BLaER1 treated with 17β-estradiol and CSF1 and Interleukin-3, amounts not matched to agents 10 nM and 100 nM (cell line): ENCODE measurements at regions not wholly inside any gene's neighbourhood (a gene's known extent, or its start where the extent isn't known, plus 50 kb on each side); places are given as distances from the start of the nearest gene placed in this dataset.
A peak's percentile ranks its signal among the peaks of the same experiment; 100 is the strongest.

Source experiments
- H3K27ac ChIP-seq, 11 experiments: shearing (Covaris generic); formaldehyde crosslinking; 2 replicates each; pipeline ENCODE4 v1.8.1; 2022
- H3K27me3 ChIP-seq, 11 experiments: shearing (Covaris generic); formaldehyde crosslinking; 2 replicates each; pipeline ENCODE4 v1.8.1; 2022
- H3K36me3 ChIP-seq, 11 experiments: shearing (Covaris generic); formaldehyde crosslinking; 2 replicates each; pipeline ENCODE4 v1.8.1; 2022
- H3K4me1 ChIP-seq, 10 experiments: shearing (Covaris generic); formaldehyde crosslinking; 2 replicates each; pipeline ENCODE4 v1.8.1; 2022
- H3K4me2 ChIP-seq, 11 experiments: shearing (Covaris generic); formaldehyde crosslinking; 2 replicates each; pipeline ENCODE4 v1.8.1; 2022
- H3K4me3 ChIP-seq, 10 experiments: shearing (Covaris generic); formaldehyde crosslinking; 2 replicates each; pipeline ENCODE4 v1.8.1; 2022
- H3K9ac ChIP-seq, 11 experiments: shearing (Covaris generic); formaldehyde crosslinking; 2 replicates each; pipeline ENCODE4 v1.8.1; 2022
- H3K9me3 ChIP-seq, 11 experiments: shearing (Covaris generic); formaldehyde crosslinking; replicated peaks in 1 of 11; 2 replicates each; pipeline ENCODE4 v1.8.1; 2022
- H4K20me1 ChIP-seq, 11 experiments: shearing (Covaris generic); formaldehyde crosslinking; 2 replicates each; pipeline ENCODE4 v1.8.1; 2022
- Cebpa-rat ChIP-seq, 11 experiments: shearing (Covaris generic); IDR thresholded peaks; 2 replicates each; pipeline ENCODE4 v1.8.1; 2022

DNA sequence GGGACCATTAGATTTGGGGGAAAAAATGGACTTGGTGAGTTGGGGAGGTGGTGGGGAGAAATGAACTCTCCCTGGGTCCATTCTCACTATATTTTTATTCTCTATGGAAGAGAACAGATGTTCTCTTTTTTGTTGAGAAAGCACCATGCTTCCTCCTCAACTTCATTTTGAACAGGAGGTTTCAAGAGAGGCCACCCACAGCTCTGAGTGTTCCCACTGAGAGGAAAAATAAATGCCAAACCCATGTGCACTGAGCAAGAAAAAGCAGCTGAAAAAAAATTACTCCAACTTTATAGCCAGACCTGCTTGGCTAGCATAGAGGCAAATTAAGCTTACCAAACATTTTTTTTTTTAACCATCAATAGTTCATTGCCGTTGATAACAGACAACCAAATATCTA lies 883.6 kb downstream of the KCNJ2 start:
- no peaks in the 10 kb centered on the region for H3K36me3 ChIP-seq
- H3K9ac ChIP-seq, result no peak overlapping the region
- H3K27ac ChIP-seq, result no peak overlapping the region
- H4K20me1 ChIP-seq, result no peaks in the 10 kb centered on the region
- H3K4me2 ChIP-seq, result no peak overlapping the region
- H3K4me1 ChIP-seq, result peaks cover 0 to 9% (median 0%) of the 10 kb centered on the region in 10 experiments; a peak in 5 of 20 replicates
- H3K9me3 ChIP-seq, result peaks cover 0 to 12% (median 5%) of the 10 kb centered on the region in 11 experiments; a peak in 3 of 22 replicates
- no peak overlapping the region for H3K4me3 ChIP-seq
- H3K27me3 ChIP-seq, result no peaks in the 10 kb centered on the region
- no peak for TF ChIP-seq Cebpa-rat (IDR thresholded peaks at IDR 0.05)

DNA sequence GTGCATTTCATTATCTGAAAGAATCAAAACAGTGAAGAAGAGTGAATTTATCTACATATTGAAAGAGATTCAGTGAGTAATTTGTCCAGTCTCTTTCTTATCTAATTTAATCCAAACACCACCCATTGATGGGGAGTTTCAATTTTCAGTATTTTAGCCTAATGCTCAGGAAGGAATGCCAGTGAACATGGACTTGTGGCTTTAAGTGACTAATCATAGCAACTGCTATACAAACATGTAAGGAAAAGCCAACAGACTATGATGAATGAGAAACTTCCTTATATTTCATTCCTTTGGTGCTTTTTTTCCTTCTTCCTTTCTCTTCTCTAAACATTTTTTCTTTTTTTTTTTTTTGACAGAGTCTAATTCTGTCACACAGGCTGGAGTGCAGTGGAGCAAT lies 885.8 kb downstream of the KCNJ2 start:
- no peaks in the 10 kb centered on the region for H3K36me3 ChIP-seq
- no peak overlapping the region for H3K4me3 ChIP-seq
- H3K9me3 ChIP-seq, result peaks cover 0 to 13% (median 6%) of the 10 kb centered on the region in 11 experiments; a peak in 8 of 22 replicates
- H3K27me3 ChIP-seq, result no peaks in the 10 kb centered on the region
- TF ChIP-seq Cebpa-rat (IDR thresholded peaks at IDR 0.05), result no peak
- no peak overlapping the region for H3K27ac ChIP-seq
- H4K20me1 ChIP-seq, result no peaks in the 10 kb centered on the region
- peaks cover 0 to 22% (median 0%) of the 10 kb centered on the region in 10 experiments; a peak in 6 of 20 replicates for H3K4me1 ChIP-seq
- H3K9ac ChIP-seq, result no peak overlapping the region
- no peak overlapping the region for H3K4me2 ChIP-seq

DNA sequence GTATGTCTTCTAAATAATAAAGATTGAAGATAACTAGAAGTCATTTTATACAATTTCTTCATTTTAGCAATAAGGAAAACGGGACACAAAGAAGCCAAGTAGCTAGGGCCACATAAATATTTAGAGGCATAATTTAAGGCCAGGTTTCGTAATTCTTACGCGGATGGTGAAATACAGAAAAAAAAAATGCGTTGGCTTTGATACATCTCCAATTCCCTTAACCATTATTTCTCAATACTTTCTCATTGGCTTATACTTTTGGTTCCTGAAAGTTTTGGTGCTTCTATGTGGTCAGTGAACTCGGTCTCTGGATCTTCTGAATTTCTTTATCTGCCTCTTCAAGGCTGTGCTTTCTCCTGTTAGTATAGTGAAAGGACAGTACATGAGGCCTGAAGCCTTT lies 888.1 kb downstream of the KCNJ2 start:
- no peak for TF ChIP-seq Cebpa-rat (IDR thresholded peaks at IDR 0.05)
- peaks cover 0 to 22% (median 13%) of the 10 kb centered on the region in 11 experiments; a peak in 10 of 22 replicates for H3K9me3 ChIP-seq
- no peak overlapping the region for H3K27ac ChIP-seq
- H3K4me2 ChIP-seq, result peak overlapping the region in 3 of 11 experiments; percentile 4 to 50 (median 17); a peak in 1 of 22 replicates
- no peak overlapping the region for H3K4me3 ChIP-seq
- H4K20me1 ChIP-seq, result no peaks in the 10 kb centered on the region
- H3K27me3 ChIP-seq, result no peaks in the 10 kb centered on the region
- H3K36me3 ChIP-seq, result no peaks in the 10 kb centered on the region
- peaks cover 0 to 26% (median 0%) of the 10 kb centered on the region in 10 experiments; a peak in 6 of 20 replicates for H3K4me1 ChIP-seq
- H3K9ac ChIP-seq, result no peak overlapping the region

DNA sequence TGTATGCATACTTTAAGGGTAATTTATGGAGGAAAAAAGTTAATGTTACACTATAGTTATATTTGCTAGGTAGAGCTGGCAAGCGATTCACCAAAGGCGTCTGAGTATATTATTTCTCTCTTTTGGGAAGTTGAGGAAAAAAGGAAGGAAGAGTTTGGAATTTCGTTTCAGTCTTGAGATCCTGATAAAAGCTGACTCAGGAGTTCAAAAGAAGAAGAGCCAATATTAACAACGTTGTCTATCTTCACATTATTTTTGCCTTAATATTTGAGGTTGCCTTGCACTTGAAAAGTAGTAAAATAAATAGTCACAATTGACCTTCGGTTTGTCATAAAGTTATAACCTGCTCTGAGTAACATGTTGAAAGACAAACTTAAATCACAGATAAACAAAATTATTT lies 888.6 kb downstream of the KCNJ2 start:
- Histone ChIP-seq H3K9me3 (peaks cover 0 to 22% (median 13%) of the 10 kb centered on the region in 11 experiments; a peak in 10 of 22 replicates), H3K4me3 (no peak overlapping the region), H3K27me3 (no peaks in the 10 kb centered on the region), H4K20me1 (no peaks in the 10 kb centered on the region), H3K4me1 (peaks cover 0 to 26% (median 0%) of the 10 kb centered on the region in 10 experiments; a peak in 6 of 20 replicates), H3K9ac (no peak overlapping the region), H3K36me3 (no peaks in the 10 kb centered on the region), H3K27ac (no peak overlapping the region), H3K4me2 (peak overlapping the region in 3 of 11 experiments; percentile 4 to 50 (median 17); a peak in 2 of 22 replicates)
- TF ChIP-seq Cebpa-rat (IDR thresholded peaks at IDR 0.05), result no peak

DNA sequence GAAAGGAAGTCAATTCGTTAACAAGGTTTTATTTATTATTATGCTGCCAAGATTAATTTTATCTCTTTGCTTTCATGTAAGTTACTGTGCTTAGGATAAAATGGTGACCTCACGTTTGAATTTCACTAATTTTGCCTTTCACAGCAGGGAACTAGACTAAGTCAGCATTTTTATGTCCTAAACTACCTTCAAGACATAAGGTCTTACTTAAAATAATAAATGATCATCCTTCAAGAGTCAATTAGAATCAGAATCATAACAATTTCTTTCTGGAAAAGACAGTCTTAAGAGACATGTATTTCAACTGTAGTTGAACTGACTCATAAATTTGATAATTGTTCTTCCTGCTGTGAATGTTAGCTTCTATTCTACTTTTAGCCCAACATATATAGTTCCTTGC lies 893.8 kb downstream of the KCNJ2 start:
- no peak overlapping the region for H3K9ac ChIP-seq
- H3K27ac ChIP-seq, result no peak overlapping the region
- peaks cover 0 to 18% (median 0%) of the 10 kb centered on the region in 10 experiments; a peak in 6 of 20 replicates for H3K4me1 ChIP-seq
- H4K20me1 ChIP-seq, result no peaks in the 10 kb centered on the region
- H3K36me3 ChIP-seq, result no peaks in the 10 kb centered on the region
- no peak overlapping the region for H3K4me3 ChIP-seq
- H3K9me3 ChIP-seq, result peaks cover 0 to 12% (median 8%) of the 10 kb centered on the region in 11 experiments; a peak in 9 of 22 replicates
- no peaks in the 10 kb centered on the region for H3K27me3 ChIP-seq
- TF ChIP-seq Cebpa-rat (IDR thresholded peaks at IDR 0.05), result no peak
- no peak overlapping the region for H3K4me2 ChIP-seq

DNA sequence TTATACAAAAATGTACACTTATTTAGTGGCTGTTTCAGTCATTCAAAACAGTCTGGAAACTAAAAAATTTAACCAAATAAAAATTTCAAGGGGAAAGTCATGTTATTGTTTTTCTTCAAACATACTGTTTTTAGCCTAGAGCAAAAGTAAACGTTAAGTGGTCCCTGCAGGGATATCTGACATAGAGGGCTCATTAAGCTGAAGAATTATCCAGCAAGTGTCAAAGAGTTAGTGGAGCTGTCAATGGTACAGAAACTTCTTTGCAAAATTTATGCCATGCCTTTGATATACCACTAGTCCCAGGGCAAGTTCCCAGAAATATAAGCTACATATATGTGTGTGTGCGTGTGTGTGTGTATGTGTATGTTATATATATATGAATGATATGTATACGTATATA lies 894.2 kb downstream of the KCNJ2 start:
- Histone ChIP-seq H3K4me2 (no peak overlapping the region), H4K20me1 (no peaks in the 10 kb centered on the region), H3K36me3 (no peaks in the 10 kb centered on the region), H3K4me3 (no peak overlapping the region), H3K9me3 (peaks cover 0 to 12% (median 8%) of the 10 kb centered on the region in 11 experiments; a peak in 9 of 22 replicates), H3K4me1 (peaks cover 0 to 13% (median 0%) of the 10 kb centered on the region in 10 experiments; a peak in 6 of 20 replicates), H3K9ac (no peak overlapping the region), H3K27me3 (no peaks in the 10 kb centered on the region), H3K27ac (no peak overlapping the region)
- no peak for TF ChIP-seq Cebpa-rat (IDR thresholded peaks at IDR 0.05)

DNA sequence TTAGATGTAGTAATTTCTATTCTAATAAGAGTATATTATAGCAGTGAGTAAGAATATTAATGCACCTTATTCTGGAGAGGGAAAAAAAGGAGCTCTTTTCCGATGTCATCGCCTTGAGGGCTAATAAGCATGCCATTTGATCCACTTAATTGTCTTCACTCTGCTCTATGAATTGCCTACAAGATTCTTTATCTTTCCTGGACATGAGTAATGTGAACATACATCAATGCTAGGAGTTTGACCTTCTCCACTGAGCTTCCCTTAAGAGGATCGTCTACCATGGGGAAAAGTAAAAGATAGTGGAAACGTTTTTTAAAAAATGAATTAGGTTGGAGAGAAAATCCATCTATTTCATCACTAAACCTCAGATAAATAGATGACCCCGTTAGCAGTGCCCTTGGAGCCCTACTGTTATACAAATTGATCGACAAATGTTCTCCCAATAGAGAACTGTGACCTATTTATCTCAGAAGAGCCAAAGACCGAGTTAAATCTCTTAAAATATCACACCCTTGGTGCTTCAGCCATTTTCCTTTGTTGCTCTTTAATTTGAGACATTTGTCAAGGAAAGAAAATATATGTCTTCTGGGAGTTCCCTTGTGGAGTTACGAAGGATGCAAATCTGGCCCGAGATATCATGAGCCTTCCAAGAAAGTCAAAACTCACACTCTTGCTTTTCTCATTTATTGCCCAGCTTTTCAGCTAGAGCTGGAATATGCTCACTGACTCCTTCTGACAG lies 898.5 kb downstream of the KCNJ2 start:
- no peak overlapping the region for H3K4me2 ChIP-seq
- no peaks in the 10 kb centered on the region for H3K36me3 ChIP-seq
- H3K27ac ChIP-seq, result no peak overlapping the region
- no peak for TF ChIP-seq Cebpa-rat (IDR thresholded peaks at IDR 0.05)
- no peaks in the 10 kb centered on the region for H3K4me1 ChIP-seq
- H3K9me3 ChIP-seq, result no peaks in the 10 kb centered on the region
- no peak overlapping the region for H3K4me3 ChIP-seq
- H4K20me1 ChIP-seq, result no peaks in the 10 kb centered on the region
- no peak overlapping the region for H3K9ac ChIP-seq
- H3K27me3 ChIP-seq, result no peaks in the 10 kb centered on the region

DNA sequence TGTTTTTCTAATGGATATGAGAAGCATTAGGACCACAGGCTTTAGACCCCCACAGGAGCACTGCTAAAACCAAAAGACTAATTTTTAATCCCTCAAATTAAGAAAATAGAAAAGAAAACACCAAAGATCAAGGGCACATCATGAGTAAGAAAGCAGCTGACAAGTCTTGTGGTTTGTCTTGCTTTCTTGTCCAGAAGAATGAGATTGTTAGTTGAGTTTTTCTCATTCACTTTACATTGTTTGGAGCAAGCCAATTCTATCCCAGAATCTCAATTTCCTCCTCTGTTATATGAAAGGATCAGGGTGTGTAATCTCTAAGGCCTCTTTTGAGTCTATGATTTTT lies 899.0 kb downstream of the KCNJ2 start:
- Histone ChIP-seq H3K4me3 (no peak overlapping the region), H3K27ac (no peak overlapping the region), H3K4me2 (no peak overlapping the region), H3K9ac (no peak overlapping the region), H3K9me3 (no peaks in the 10 kb centered on the region), H3K27me3 (no peaks in the 10 kb centered on the region), H3K36me3 (no peaks in the 10 kb centered on the region), H3K4me1 (no peaks in the 10 kb centered on the region), H4K20me1 (no peaks in the 10 kb centered on the region)
- TF ChIP-seq Cebpa-rat (IDR thresholded peaks at IDR 0.05), result no peak

DNA sequence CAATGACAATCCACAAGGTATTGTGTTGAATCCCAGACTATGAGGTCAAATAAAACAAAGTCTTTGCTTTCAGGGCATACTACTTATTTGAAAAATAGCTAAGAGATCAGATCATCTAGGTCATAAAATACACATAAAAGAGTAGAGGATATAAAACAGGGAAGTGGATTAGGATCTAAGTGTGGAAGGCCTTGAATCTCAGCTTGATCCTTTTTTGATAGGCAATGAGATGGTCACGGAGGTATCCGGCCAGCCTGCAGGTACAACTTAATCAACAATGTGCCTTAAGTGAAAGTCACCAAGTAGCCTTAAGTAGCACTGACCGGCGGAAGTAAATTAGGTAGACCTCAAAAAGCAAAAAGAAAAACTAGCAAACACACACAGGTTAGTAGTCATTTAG lies 901.7 kb downstream of the KCNJ2 start:
- H3K4me2 ChIP-seq, result no peak overlapping the region
- no peak overlapping the region for H3K27ac ChIP-seq
- H3K27me3 ChIP-seq, result no peaks in the 10 kb centered on the region
- no peak for TF ChIP-seq Cebpa-rat (IDR thresholded peaks at IDR 0.05)
- H3K9ac ChIP-seq, result no peak overlapping the region
- no peaks in the 10 kb centered on the region for H3K9me3 ChIP-seq
- H4K20me1 ChIP-seq, result no peaks in the 10 kb centered on the region
- H3K4me3 ChIP-seq, result no peak overlapping the region
- H3K36me3 ChIP-seq, result no peaks in the 10 kb centered on the region
- no peaks in the 10 kb centered on the region for H3K4me1 ChIP-seq

DNA sequence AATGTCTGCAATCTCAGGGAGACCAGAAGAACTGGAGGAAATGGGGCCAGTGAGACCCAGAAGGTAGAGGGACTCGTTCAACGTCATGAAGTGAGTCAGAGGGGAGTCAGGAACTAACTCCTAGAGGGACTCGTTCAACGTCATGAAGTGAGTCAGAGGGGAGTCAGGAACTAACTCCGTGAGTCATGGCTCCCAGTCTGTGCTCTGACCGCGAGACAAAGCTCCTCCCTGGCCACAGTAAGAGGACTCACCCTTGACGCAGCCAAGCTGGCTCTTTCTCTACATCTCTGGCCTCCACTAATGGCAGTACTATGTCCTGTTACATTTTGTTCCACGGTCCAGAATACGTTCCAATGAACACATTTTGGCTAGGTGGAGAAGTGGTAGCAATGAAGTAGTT lies 902.5 kb downstream of the KCNJ2 start:
- Histone ChIP-seq H3K4me1 (no peaks in the 10 kb centered on the region), H3K9me3 (no peaks in the 10 kb centered on the region), H4K20me1 (no peaks in the 10 kb centered on the region), H3K4me2 (no peak overlapping the region), H3K27ac (no peak overlapping the region), H3K36me3 (no peaks in the 10 kb centered on the region), H3K9ac (no peak overlapping the region), H3K4me3 (no peak overlapping the region), H3K27me3 (no peaks in the 10 kb centered on the region)
- no peak for TF ChIP-seq Cebpa-rat (IDR thresholded peaks at IDR 0.05)
